Stimulated activated CD4-positive, alpha-beta T cell treated with anti-CD3 and anti-CD28 coated beads, Interleukin-2, amount 100 ng/mL, for 24 hours (primary cell): ENCODE measurements at regions not wholly inside any gene's neighbourhood (a gene's known extent, or its start where the extent isn't known, plus 50 kb on each side); places are given as distances from the start of the nearest gene placed in this dataset.
"Not testable (repeated sequence)": the region's sequence is repeated elsewhere in the genome, so short reads cannot be mapped to it uniquely, and the experiment has no call there.

ENCODE experiments used
- DNase-seq, 2 donors: peaks; one replicate each; pipeline ENCODE4 v3.0.0-alpha.2; 2020

DNA sequence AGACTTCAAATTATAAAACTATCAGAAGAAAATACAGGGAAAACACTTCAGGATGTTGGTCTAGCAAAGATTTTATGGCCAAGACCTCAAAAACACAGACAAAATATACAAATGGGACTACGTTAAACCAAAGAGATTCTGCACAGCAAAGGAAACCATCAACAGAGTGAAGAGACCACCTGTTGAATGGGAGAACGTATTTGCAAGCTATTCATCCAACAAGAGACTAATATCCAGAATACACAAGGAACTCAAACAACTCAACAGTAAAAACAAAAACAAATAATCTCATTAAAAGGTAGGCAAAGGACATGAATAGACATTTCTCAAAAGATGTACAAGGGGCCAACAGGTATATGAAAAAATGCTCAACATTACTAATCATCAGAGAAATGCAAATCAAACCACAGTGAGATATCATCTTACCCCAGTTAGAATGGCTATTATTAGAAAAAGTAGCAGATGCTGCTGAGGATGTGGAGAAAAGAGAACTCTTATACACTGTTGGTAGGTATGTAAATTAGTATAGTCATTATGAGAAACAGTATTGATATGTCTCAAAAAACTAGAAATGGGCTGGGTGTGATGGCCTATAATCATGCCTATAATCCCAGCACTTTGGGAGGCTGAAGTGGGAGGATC, 112.6 kb downstream of the LRIG2 start:
- no peak for DNase-seq

- DNase-seq: no peak
These were observed 117.1 kb downstream of the LRIG2 start for GRCh38 chr1:113190078-113190477.

DNA sequence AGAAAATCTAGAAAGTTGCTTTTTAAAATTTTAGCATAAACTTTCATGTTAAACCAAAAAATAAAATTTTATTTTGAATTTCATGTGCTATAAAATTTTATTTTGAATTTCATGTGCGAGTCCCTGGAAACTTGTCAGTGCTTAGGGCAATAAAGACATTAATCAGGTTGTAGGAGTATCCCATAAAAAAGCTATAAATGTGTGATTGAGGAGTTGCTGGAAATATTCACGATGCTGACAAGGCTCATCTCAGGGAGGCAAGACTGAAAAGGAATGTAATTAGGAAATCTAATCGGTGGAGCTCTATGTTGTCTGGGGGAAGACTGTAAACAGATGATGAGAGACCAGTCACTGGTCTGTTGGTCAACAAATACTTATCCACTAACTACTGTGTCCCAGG, 117.9 kb downstream of the LRIG2 start:
- no peak for DNase-seq

DNA sequence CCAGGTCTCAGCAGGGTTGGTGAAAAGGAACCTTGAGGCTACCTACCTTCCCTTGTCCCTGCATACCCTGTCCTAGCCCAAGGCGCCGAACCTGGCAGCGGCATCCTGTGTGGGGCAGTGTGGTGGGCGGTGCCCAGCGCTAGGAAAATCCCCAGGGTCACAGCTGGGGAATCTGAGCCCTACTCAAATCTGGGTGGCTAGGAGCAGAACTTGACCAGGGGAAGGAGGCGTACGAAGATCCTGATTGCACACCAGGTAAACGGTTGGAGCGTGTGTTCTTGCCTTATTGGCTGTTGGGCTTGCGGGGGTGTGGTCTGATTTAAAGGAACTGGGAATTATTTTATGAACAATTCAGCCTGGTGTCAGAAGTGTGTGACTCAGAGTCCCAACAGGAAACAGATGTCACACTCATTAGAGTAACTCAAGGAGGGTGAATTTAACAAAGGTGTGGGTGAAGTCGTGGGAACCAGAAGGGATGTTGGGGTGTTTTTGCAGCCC, 118.6 kb downstream of the LRIG2 start:
- DNase-seq: no peak

- DNase-seq: no peak
These were observed 119.2 kb downstream of the LRIG2 start for GRCh38 chr1:113192242-113192641.

DNA sequence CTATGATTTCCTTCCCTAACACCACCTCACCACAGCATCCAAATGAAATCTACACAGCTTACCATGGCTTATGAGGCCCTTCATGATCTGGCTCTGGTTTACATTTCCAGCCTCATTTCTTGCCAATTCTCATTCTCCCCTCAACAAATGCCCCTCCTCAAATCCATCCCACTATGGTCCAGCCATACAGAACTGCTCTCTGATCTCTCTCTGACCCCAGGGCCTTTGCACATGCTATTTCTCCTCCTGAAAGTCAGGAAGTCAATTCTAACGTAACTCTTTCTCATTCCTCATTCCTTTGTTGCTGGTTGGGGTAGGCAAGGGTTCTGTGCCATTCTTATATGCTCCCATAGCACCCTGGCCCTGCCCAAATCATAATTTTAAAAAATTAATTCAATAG, 120.0 kb downstream of the LRIG2 start:
- DNase-seq: no peak

GRCh38 chr1:113194846-113195830, 122.1 kb downstream of the LRIG2 start:
- no peak for DNase-seq

DNA sequence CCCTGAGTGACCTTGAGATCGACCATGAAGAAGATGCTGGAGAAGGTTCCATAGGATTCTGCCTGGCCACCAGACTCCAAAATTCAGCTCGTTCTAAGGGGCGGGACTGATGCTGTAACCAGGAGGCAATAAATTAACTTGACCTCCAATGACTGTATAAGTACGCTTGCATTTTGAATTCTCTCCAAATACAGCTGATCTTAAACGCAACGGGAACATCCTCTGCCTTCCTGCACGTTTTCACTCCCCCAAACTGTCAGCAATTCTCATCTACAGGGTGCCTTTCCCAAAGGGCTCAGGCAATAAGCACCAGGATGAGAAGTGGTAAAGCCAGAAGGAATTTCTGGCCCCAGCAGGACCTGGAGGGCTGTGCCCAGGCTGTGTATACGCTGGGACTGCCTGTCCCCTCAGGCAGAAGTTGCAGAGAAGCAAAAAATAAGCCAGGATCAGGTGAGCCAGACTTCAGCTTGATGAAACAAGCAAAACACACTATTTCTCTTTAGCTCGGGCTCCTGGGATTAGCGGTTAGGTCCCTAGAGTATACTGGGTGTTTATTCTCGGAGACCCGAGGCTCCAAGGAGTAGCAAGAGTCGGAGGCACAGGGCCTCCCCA, 124.8 kb downstream of the LRIG2 start:
- DNase-seq: no peak

GRCh38 chr1:113198806-113199205, 125.8 kb downstream of the LRIG2 start:
- DNase-seq: no peak

DNA sequence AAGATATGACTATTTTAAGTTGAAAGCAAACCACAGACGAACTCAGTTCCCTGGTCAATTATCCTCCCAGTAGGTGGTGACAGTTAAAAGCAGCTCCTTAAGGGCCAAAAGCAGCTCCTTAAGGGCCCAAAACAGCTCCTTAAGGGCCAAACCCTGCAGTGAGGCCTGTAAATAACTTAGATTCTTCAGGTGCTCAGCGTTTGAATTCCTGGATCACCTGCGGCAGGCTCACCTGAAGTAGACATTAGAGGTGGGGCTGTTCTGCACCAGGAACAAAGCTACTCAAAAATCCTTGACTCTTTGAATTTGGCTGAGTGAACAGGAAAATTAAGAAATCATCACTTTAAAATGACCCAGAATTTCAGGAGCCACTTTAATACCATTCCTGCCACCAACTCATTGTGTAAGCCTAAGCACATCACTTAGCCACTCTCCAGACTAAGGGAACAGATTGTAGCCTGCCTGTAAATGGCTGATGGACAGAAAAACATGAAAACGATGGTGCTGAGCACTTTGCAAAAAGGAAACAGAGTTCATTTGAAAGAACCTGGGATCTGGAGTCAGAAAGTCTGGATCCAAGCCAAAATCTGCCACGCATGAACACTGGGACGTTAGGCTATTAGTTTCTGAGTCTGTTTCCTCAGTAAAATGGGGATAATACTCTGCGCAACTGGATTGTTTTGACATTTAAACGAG, 126.9 kb downstream of the LRIG2 start:
- no peak for DNase-seq

DNA sequence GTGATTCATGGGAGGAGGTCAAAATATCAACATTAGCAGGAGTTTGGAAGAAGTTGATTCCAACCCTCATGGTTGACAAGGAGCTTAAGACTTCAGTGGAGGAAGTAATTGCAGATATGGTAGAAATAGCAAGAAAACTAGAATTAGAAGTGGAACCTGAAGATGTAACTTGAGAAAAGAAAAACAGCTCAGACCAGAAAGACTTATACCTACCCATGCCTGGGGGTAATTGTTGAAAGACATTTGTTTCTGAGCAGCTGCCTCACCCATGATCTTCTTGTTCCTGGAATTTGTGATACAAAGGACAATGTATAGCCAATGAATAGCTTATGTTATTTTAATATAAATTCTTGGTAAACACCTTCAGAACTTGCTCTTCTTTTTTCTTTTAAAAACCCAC, 128.6 kb downstream of the LRIG2 start:
- DNase-seq: no peak

DNA sequence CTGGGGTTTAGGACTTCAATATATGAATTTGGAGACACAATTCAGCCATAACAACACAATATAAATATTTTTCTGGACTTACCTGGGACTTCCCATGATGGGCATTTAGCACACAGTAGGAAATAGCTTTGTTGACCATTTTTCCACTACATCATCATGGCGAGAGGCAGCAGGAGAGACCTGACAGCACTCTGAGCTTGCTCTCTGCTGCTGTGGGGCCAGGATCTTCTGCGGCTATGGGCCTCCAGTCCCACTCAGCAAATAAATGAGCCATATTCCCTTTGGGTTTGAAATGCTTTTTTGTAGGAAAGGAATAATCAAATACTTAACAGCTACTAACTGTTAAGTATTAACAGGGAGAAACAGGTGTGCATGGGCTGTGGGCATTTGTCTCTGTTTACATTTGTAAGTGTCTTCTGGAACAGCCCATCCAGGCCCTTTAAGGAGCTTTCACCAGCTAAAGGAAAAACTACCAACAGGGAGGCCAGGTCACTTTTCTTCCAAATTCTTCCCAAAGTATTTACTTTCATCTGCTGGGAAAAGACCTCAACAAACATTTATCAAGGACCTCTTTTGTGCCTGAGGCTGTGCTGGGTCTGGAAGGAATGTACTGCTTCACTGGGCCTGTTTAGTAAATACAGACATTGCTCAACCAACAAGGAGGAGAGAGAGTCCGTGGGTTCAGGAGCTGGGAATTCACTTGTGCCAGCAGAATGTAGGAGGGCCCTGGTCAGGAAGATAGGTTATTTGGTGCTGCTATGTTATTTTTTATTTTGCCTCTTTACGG, 133.2 kb downstream of the LRIG2 start:
- DNase-seq: no peak

- DNase-seq: no peak
These were observed 134.0 kb downstream of the LRIG2 start for GRCh38 chr1:113207019-113207418.

- DNase-seq: no peak
These were observed 134.5 kb downstream of the LRIG2 start for GRCh38 chr1:113207457-113207856.

DNA sequence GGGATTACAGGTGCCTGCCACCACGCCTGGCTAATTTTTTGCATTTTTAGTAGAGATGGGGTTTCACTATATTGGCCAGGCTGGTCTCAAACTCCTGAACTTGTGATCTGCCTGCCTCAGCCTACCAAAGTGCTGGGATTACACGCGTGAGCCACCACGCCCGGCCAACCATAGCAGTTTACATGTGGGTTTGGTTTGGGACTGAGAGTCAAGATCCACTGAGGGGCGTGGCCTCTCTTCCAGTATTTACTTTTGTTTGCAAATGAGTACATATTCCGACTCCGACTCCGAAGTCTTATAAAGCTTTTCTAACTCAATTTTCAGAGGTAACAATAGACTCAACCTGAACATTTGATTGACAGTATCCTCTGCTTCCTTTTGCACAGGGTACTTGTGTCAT, 135.4 kb downstream of the LRIG2 start:
- DNase-seq: not testable (repeated sequence)

DNA sequence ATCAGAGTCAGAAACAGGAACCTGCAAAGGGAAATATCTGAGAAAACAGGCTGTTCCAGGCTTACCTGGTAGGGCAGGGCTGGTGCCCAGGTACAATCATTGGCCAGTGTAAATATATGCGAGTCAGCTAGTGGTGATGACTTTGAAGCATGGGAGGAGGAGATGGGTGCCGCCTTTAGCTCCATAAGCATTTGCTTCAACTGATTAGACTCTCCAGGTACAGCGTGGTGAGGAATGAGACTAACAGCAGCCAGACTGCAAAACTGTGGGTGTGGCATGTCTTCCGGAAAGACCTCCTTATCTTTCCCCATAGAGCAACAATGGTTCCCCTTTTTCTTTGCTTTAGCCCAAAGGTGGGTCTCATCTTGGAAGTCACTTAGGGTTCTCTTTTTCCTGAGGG, 137.2 kb downstream of the LRIG2 start:
- no peak for DNase-seq

GRCh38 chr1:113211467-113211866, 138.5 kb downstream of the LRIG2 start:
- DNase-seq: no peak

DNA sequence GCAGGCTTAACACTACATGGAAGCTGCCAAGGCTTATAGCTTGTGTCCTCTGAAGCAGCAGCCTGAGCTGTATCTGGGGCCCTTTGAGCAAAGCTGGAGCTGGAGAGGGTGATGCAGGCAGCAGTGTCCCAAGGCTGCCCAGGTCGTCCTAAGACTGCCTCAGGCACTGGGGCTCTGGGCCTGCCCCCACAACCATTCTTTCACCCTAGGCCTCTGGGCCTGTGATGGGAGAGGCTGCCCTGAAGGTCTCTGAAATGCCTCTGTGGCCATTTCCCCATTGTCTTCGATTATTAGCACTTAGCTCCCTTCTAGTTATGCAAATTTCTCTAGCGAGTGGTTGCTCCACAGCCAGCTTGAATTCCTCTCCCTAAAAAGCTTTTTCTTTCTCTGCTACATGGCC, 142.0 kb downstream of the LRIG2 start:
- no peak for DNase-seq

DNA sequence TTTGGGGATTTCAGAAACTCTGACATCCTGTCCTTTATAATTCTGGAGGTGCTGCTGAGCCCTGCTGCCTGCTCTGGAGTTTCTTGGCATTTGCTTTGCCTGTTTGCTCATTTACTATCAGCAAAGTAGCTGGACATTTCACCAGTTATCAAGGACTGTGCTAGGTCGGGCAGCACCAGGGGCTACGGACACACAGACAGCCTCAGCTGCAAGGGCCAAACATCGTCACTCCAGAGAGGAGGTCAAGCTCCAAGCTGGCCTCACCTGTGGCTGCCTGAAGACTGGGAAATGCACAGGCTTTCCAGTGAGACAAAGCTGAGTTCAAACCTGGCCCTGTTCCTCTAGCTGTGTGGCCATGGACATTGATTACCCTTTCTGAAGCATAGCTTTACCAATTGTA, 143.7 kb downstream of the LRIG2 start:
- DNase-seq: no peak

DNA sequence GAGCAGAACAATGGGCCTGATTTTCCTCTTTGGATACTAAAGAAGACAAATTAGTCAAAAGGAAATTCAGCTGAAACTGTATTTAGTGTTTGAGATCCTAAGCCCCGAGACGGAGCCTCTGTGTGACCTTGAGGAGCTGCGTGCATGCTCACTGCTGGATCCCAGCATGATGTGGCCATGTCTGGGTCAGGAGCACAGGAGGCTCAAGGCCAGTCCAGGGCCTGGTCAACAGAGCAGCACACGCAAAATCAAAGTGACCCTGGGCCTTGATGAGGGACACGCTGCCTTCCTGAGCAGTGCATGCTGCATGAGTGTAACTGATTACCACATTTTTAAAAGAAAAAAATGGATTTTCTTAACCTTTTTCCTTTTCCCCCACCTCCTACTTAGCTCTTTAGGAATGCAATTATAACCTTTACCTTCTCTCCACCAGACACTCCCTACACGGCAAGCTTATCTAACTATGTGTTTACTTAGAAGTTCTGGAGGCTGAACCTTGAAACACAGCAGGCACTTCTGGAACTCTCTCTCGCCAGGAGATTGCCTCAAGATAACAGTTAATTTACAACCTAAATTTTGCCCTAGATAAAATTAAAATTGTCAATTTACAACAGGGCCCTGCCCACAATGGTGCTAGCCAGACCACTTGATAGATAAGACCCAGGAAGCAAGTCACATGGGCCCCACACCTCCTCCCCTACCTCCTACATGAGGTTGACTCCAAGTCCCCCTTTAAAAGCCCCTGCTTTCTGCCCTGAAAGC, 144.6 kb downstream of the LRIG2 start:
- no peak for DNase-seq

- DNase-seq: no peak
These were observed 146.4 kb downstream of the LRIG2 start for GRCh38 chr1:113219377-113219776.
